Islet of Langerhans (tissue), 1 donor: ENCODE measurements at regions not wholly inside any gene's neighbourhood (a gene's known extent, or its start where the extent isn't known, plus 50 kb on each side); places are given as distances from the start of the nearest gene placed in this dataset.
"Not testable (repeated sequence)": the region's sequence is repeated elsewhere in the genome, so short reads cannot be mapped to it uniquely, and the experiment has no call there.

ENCODE experiments used
- FAIRE-seq: peaks from one replicate; lab custom pipeline; 2011; peaks lifted over from hg19 to GRCh38; lab: Jason Lieb, UNC

DNA sequence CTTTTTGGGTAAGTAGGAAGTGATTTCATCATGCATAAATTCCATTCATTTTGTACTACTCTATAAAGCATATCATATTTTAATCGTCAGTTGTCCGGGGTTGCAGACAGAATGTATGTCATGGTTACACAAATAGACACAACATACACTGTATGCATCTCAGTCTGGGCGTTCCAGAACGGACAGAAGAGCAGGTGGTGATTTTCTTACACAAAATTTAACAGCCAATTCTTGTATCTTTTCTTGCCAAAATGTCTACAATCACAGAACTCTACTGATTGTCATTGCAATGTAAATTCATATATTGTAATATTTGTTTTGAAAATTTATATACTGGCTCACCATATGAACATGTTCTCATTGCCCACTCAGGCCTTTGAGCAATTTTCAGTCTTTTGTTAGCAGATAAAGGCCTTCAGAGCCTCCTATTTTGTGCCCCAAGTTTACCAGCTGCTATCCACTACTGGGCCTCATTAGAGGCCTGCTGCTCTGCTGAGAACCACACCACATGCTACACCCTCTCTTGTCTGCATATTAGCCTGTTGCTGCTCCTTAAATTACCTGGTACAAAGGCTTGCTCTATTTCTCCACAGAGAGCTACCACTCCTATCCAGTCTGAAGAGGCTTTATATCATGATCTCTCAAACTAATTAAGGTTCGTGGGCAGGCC is 61.5 kb downstream of the PRDM13 start:
- FAIRE-seq, result no peak

- no peak for FAIRE-seq
These were observed 83.5 kb downstream of the PRDM13 start for GRCh38 chr6:99689916-99690685.

DNA sequence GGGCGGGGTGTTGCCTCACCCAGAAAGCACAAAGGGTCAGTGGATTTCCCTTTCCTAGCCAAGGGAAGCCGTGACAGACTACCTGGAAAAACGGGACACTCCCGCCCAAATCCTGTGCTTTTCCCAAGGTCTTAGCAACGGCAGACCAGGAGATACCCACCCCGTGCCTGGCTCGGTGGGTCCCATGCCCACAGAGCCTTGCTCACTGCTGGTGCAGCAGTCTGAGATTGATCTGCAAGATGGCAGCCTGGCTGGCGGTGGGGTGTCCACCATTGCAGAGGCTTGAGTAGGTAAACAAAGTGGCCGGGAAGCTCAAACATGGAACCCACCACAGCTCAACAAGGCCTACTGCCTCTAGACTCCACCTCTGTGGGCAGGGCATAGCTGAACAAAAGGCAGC is 95.7 kb downstream of the PRDM13 start:
- FAIRE-seq, result not testable (repeated sequence)

- FAIRE-seq, result no peak
These were observed 102.4 kb downstream of the PRDM13 start for GRCh38 chr6:99709062-99709461.

- FAIRE-seq, result no peak
These were observed 104.7 kb downstream of the PRDM13 start for GRCh38 chr6:99711302-99711701.

DNA sequence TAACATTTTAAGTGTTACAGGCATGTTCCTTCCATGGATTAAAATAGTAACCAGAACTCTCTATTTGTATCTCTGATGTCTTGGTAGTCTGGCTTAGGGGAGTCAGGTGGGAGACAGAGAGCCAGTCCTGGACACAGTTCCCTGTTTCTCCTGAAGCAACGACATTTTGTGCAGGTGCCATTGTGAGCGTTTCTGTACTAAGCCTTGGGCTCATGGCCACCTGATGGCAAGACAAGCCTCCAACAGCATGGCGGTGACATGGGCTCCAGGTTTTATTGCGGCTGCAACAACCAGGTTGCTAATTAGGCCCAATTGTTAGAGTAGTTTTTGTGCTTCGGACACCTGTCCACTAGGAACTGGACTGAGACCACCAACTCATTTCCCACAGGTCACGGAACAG is 105.3 kb downstream of the PRDM13 start:
- no peak for FAIRE-seq

- no peak for FAIRE-seq
These were observed 105.9 kb downstream of the PRDM13 start for GRCh38 chr6:99712519-99712918.

DNA sequence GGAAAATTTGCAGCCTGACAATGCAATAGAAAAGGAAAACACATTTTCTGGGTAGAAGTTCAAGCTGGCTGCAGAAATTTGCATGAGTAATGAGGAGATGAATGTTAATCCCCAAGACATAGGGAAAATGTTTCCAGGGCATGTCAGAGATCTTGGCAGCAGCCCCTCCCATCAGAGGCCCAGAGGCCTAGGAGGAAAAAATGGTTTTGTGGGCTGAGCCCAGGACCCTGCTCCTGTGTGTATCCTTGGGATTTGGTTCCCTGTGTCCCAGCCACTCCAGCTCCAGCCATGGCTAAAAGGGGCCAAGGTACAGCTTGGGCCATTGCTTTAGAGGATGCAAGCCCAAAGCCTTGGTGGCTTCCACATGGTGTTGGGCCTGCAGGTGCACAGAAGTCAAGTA is 115.4 kb downstream of the PRDM13 start:
- not testable (repeated sequence) for FAIRE-seq

GRCh38 chr6:99730237-99730636 is 123.6 kb downstream of the PRDM13 start:
- not testable (repeated sequence) for FAIRE-seq

- no peak for FAIRE-seq
These were observed 129.7 kb downstream of the PRDM13 start for GRCh38 chr6:99736302-99736701.

DNA sequence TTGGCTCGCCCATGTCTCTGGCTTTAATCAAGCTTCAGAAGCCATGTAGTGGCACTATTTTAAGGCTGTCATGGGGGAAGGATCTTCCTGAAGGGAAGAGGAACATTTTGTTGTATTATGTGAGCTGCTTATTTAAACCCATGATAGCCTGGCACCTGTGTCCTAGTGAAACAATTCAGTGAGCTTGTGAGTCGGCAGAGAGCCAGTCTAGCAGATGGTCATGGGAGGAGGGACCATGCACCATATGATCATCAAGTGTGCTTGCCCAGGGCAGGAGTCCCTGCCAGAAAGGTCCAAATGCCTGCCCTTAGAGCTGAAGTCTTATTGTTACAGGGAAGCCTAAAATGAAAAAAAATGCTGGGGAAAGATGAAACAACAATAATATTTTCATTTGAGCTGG is 132.9 kb downstream of the PRDM13 start:
- no peak for FAIRE-seq

- no peak for FAIRE-seq
These were observed 134.5 kb downstream of the PRDM13 start for GRCh38 chr6:99741092-99741491.

DNA sequence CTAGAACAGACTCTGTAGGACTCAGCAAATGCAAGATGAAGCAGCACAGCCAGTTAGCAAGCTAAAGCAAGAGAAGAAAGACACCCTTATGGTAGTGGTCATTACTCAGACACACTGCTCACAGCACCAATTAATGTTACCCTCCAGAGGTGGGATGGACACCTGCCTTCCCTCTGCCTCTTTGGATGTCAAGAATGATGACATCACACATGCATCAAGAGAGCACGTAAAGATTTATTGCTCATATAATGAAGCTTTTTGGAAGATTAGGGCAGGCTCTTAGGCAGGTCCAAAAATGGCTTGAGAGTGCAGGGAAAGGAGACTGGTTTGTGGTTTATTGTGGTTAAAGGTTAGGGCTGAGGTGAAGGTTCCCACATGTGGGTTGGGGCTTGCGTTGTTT is 137.0 kb downstream of the PRDM13 start:
- no peak for FAIRE-seq

GRCh38 chr6:99745651-99746050 is 139.0 kb downstream of the PRDM13 start:
- FAIRE-seq, result no peak

GRCh38 chr6:99746261-99746895 is 139.7 kb downstream of the PRDM13 start:
- FAIRE-seq, result peak; percentile 100

DNA sequence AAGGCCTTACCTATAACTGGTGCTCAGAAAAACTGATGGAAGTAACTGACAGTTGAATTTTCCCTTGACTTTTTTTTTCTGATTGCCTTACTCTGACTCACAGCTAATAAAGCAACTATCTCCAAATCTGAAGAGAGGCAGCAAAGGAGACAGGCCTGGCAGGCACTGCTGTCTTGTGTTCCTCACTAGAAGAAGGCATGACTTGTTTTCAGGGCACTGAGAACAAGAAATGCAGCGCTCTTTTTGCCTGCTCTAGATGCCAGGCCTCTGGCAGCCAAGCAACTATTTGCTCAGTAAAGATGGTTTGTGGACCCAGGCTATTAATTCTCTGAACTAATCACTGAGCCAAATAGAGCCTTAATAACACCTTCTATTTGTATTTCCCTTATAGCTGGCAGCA is 155.1 kb downstream of the PRDM13 start:
- no peak for FAIRE-seq

GRCh38 chr6:99768166-99768565 is 161.5 kb downstream of the PRDM13 start:
- FAIRE-seq, result no peak

GRCh38 chr6:99779631-99780555 is 173.3 kb downstream of the PRDM13 start:
- FAIRE-seq, result no peak

- no peak for FAIRE-seq
These were observed 173.9 kb downstream of the PRDM13 start for GRCh38 chr6:99780556-99780885.

GRCh38 chr6:99789767-99790166 is 183.1 kb downstream of the PRDM13 start:
- no peak for FAIRE-seq

DNA sequence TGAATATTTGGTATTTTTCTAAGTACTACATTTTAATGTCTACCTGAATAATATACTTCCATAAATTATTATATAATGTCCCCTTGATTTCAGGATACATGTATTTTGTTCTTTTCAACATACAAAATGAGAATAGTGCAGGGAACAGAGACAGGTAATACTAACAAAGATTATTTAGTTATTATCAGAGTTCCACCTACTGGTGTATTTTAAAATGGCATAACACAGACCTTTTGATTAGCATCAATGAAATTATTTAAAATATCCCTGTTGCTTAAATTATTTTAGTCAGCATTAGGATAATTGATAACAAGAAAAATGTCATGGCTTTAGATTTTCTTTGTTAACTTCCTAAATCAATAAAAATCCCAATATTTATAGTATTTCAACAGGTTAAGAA is 184.0 kb downstream of the PRDM13 start:
- peak; percentile 41 for FAIRE-seq

- FAIRE-seq, result peak; percentile 30
These were observed 192.2 kb downstream of the MCHR2 start for GRCh38 chr6:99801805-99802204.
